Fibroblast of skin of scalp (primary cell): ENCODE measurements at regions not wholly inside any gene's neighbourhood (a gene's known extent, or its start where the extent isn't known, plus 50 kb on each side); places are given as distances from the start of the nearest gene placed in this dataset.
"Not testable (repeated sequence)": the region's sequence is repeated elsewhere in the genome, so short reads cannot be mapped to it uniquely, and the experiment has no call there.

ENCODE experiments used
- DNase-seq: peaks from one replicate; pipeline ENCODE4 v3.0.0-alpha.2; 2013

- DNase-seq: peak; percentile 54
Measured at GRCh38 chr12:19778172-19778571, 338.9 kb downstream of the AEBP2 start.

- DNase-seq: no peak
Measured at GRCh38 chr12:19778797-19779196, 339.5 kb downstream of the AEBP2 start.

- DNase-seq: no peak
Measured at GRCh38 chr12:19779395-19780056, 340.2 kb downstream of the AEBP2 start.

- no peak for DNase-seq
Measured at GRCh38 chr12:19780460-19780859, 341.2 kb downstream of the AEBP2 start.

- no peak for DNase-seq
Measured at GRCh38 chr12:19783547-19784444, 344.5 kb downstream of the AEBP2 start.

GRCh38 chr12:19792028-19792427, 352.7 kb downstream of the AEBP2 start:
- no peak for DNase-seq

GRCh38 chr12:19794116-19794515, 354.8 kb downstream of the AEBP2 start:
- DNase-seq: no peak

GRCh38 chr12:19799216-19799615, 359.9 kb downstream of the AEBP2 start:
- DNase-seq: no peak

- no peak for DNase-seq
Measured at GRCh38 chr12:19799895-19800602, 360.8 kb downstream of the AEBP2 start.

GRCh38 chr12:19800884-19801283, 361.6 kb downstream of the AEBP2 start:
- DNase-seq: no peak

- no peak for DNase-seq
Measured at GRCh38 chr12:19801941-19802340, 362.6 kb downstream of the AEBP2 start.

- no peak for DNase-seq
Measured at GRCh38 chr12:19802915-19803314, 363.6 kb downstream of the AEBP2 start.

- DNase-seq: no peak
Measured at GRCh38 chr12:19804737-19805136, 365.4 kb downstream of the AEBP2 start.

- DNase-seq: no peak
Measured at GRCh38 chr12:19808371-19808770, 369.1 kb downstream of the AEBP2 start.

GRCh38 chr12:19810213-19810612, 370.9 kb downstream of the AEBP2 start:
- no peak for DNase-seq

- no peak for DNase-seq
Measured at GRCh38 chr12:19811922-19812321, 372.6 kb downstream of the AEBP2 start.

- DNase-seq: no peak
Measured at GRCh38 chr12:19819231-19819630, 379.9 kb downstream of the AEBP2 start.

- no peak for DNase-seq
Measured at GRCh38 chr12:19822476-19822875, 383.2 kb downstream of the AEBP2 start.

GRCh38 chr12:19823326-19823725, 384.0 kb downstream of the AEBP2 start:
- not testable (repeated sequence) for DNase-seq

- no peak for DNase-seq
Measured at GRCh38 chr12:19826980-19827550, 387.8 kb downstream of the AEBP2 start.

- DNase-seq: no peak
Measured at GRCh38 chr12:19829100-19829853, 390.0 kb downstream of the AEBP2 start.

- no peak for DNase-seq
Measured at GRCh38 chr12:19830446-19830845, 391.2 kb downstream of the AEBP2 start.
